K562 (cell line): ENCODE measurements at regions not wholly inside any gene's neighbourhood (a gene's known extent, or its start where the extent isn't known, plus 50 kb on each side); places are given as distances from the start of the nearest gene placed in this dataset.
A peak's percentile ranks its signal among the peaks of the same experiment; 100 is the strongest.

Source experiments
- BDP1 ChIP-seq: IDR thresholded peaks from 3 replicates; pipeline ENCODE4 v1.6.1; 2011; ENCODE audit not compliant: insufficient read length, insufficient read depth
- DMBX1 ChIP-seq: fragments of 250-450 bp; sonication (Bioruptor Pico); IDR thresholded peaks from 2 replicates; pipeline ENCODE4 v1.8.0; 2022; ENCODE audit warnings: inconsistent platforms, mild to moderate bottlenecking, moderate library complexity, borderline replicate concordance
- HDGF ChIP-seq: fragments of 450-650 bp; IDR thresholded peaks from 2 replicates; pipeline ENCODE4 v1.6.1; 2016
- KAT2B ChIP-seq: IDR thresholded peaks from one replicate; pipeline ENCODE4 v1.6.1; 2012; ENCODE audit warnings: low read depth, mild to moderate bottlenecking, control low read depth, inconsistent platforms, low read length, moderate library complexity
- NCOA1 ChIP-seq: fragments of 450-650 bp; IDR thresholded peaks from 2 replicates; pipeline ENCODE4 v1.6.1; 2016; ENCODE audit warnings: low read depth
- POLR2AphosphoS2 ChIP-seq: IDR thresholded peaks from 2 replicates; pipeline ENCODE4 v1.6.1; 2012; ENCODE audit warnings: low read length, improper control_type of control experiment
- SIRT6 ChIP-seq: IDR thresholded peaks from one replicate; pipeline ENCODE4 v1.6.1; 2012; ENCODE audit warnings: low read depth, mild to moderate bottlenecking, control low read depth, inconsistent platforms, low read length, moderate library complexity
- TFAM ChIP-seq: fragments of 250-450 bp; sonication (Bioruptor Pico); conservative IDR thresholded peaks from 2 replicates; pipeline ENCODE4 v1.5.0; 2021; ENCODE audit warnings: mild to moderate bottlenecking, moderate library complexity
- ZC3H8 ChIP-seq: fragments of 450-650 bp; IDR thresholded peaks from 2 replicates; pipeline ENCODE4 v1.6.1; 2017
- ZNF311 ChIP-seq: fragments of 250-450 bp; sonication (Bioruptor Pico); IDR thresholded peaks from 2 replicates; pipeline ENCODE4 v1.4.0; 2020; ENCODE audit warnings: mild to moderate bottlenecking, moderate library complexity
- ZNF518B ChIP-seq: fragments of 250-450 bp; sonication (Bioruptor Pico); IDR thresholded peaks from 2 replicates; pipeline ENCODE4 v1.5.0; 2021; ENCODE audit warnings: mild to moderate bottlenecking, moderate library complexity
- ZNF583 ChIP-seq: fragments of 250-450 bp; sonication (Bioruptor Pico); IDR thresholded peaks from 2 replicates; pipeline ENCODE4 v1.4.0; 2020
- TF ChIP-seq, protein P1 (sequence below): fragments of 450-650 bp; IDR thresholded peaks from 2 replicates; pipeline ENCODE4 v1.6.1; 2018; ENCODE audit not compliant: partially characterized antibody

DNA sequence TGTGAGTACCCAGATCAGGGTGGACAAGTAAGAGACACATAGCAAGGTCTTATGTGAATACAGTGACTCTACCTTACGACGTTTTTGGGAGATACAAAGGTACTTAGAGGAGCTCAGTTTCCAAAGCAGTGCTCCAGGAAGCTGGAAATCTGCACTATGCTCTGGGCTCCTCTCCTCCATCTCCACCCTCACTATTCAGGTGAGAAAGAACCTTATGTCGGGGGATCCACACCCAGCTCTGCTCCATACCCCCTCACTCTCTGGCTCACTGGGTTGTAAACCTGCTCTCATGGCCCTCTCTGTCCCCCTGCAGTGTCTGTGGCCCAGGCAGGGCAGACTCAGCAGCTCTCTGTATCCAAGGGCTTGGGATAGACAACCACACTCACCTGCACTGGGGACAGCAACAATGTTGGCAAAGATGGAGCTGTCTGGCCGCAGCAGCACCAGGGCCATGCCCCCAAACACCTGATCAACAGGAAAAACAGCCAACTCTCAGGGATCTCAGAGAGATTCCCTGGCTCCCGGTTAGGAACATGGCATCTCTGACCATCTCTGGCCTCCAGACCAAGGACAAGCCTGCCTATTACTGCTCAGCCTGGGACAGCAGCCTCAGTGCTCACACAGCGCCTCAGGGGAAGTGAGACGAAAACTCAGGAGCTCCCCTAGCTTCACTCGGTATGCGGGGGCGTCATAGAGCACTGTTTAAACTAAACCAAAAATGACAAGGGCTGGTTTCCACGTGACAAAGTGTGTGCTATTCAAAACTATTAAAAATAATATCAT lies 60.9 kb upstream of the TOP3B start (continued):
- TF ChIP-seq BDP1 (no peak), NCOA1 (no peak), ZNF311 (CRISPR knock-in tag) (no peak), POLR2AphosphoS2 (no peak), ZNF518B (CRISPR knock-in tag) (no peak), ZC3H8 (no peak), HDGF (no peak), TFAM (CRISPR knock-in tag) (no peak), KAT2B (no peak), ZNF583 (CRISPR knock-in tag) (peak; percentile 47; the same call in 1 of the 2 replicates), DMBX1 (CRISPR knock-in tag) (no peak), SIRT6 (no peak)
- TF ChIP-seq, protein P1, sequence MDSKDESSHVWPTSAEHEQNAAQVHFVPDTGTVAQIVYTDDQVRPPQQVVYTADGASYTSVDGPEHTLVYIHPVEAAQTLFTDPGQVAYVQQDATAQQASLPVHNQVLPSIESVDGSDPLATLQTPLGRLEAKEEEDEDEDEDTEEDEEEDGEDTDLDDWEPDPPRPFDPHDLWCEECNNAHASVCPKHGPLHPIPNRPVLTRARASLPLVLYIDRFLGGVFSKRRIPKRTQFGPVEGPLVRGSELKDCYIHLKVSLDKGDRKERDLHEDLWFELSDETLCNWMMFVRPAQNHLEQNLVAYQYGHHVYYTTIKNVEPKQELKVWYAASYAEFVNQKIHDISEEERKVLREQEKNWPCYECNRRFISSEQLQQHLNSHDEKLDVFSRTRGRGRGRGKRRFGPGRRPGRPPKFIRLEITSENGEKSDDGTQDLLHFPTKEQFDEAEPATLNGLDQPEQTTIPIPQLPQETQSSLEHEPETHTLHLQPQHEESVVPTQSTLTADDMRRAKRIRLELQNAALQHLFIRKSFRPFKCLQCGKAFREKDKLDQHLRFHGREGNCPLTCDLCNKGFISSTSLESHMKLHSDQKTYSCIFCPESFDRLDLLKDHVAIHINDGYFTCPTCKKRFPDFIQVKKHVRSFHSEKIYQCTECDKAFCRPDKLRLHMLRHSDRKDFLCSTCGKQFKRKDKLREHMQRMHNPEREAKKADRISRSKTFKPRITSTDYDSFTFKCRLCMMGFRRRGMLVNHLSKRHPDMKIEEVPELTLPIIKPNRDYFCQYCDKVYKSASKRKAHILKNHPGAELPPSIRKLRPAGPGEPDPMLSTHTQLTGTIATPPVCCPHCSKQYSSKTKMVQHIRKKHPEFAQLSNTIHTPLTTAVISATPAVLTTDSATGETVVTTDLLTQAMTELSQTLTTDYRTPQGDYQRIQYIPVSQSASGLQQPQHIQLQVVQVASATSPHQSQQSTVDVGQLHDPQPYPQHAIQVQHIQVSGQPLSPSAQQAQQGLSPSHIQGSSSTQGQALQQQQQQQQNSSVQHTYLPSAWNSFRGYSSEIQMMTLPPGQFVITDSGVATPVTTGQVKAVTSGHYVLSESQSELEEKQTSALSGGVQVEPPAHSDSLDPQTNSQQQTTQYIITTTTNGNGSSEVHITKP = no peak
